NOMO-1 treated with DMSO at 0.1 percent for 48 hours (cell line): ENCODE measurements at regions not wholly inside any gene's neighbourhood (a gene's known extent, or its start where the extent isn't known, plus 50 kb on each side); places are given as distances from the start of the nearest gene placed in this dataset.
A peak's percentile ranks its signal among the peaks of the same experiment; 100 is the strongest.
"Not testable (repeated sequence)": the region's sequence is repeated elsewhere in the genome, so short reads cannot be mapped to it uniquely, and the experiment has no call there.

Source experiments
- DNase-seq: peaks from one replicate; lab custom pipeline; 2025; ENCODE audit not compliant: unreplicated experiment; lab: John Stamatoyannopoulos, UW

- DNase-seq = no peak
Observed at GRCh38 chr4:133377286-133377685, 228.2 kb downstream of the PCDH10 start.

GRCh38 chr4:133372699-133373098 is 223.6 kb downstream of the PCDH10 start:
- DNase-seq = no peak

- no peak for DNase-seq
Observed at GRCh38 chr4:133355633-133356032, 206.5 kb downstream of the PCDH10 start.

- DNase-seq = no peak
Observed at GRCh38 chr4:133347409-133347808, 198.3 kb downstream of the PCDH10 start.

- DNase-seq = no peak
Observed at GRCh38 chr4:133324491-133324890, 175.4 kb downstream of the PCDH10 start.

- no peak for DNase-seq
Observed at GRCh38 chr4:133323670-133324069, 174.6 kb downstream of the PCDH10 start.

GRCh38 chr4:133320576-133321170 is 171.6 kb downstream of the PCDH10 start:
- DNase-seq = peak; percentile 21

GRCh38 chr4:133316909-133317308 is 167.8 kb downstream of the PCDH10 start:
- no peak for DNase-seq

GRCh38 chr4:133314991-133315390 is 165.9 kb downstream of the PCDH10 start:
- DNase-seq = no peak

GRCh38 chr4:133287396-133287795 is 138.3 kb downstream of the PCDH10 start:
- DNase-seq = no peak

- no peak for DNase-seq
Observed at GRCh38 chr4:133278591-133278990, 129.5 kb downstream of the PCDH10 start.

- not testable (repeated sequence) for DNase-seq
Observed at GRCh38 chr4:133277940-133278339, 128.8 kb downstream of the PCDH10 start.

- no peak for DNase-seq
Observed at GRCh38 chr4:133275246-133275645, 126.2 kb downstream of the PCDH10 start.

- DNase-seq = no peak
Observed at GRCh38 chr4:133273401-133273800, 124.3 kb downstream of the PCDH10 start.

GRCh38 chr4:133270021-133270570 is 121.0 kb downstream of the PCDH10 start:
- DNase-seq = no peak

- no peak for DNase-seq
Observed at GRCh38 chr4:133268205-133268604, 119.1 kb downstream of the PCDH10 start.

GRCh38 chr4:133267506-133267905 is 118.4 kb downstream of the PCDH10 start:
- not testable (repeated sequence) for DNase-seq

GRCh38 chr4:133266966-133267365 is 117.9 kb downstream of the PCDH10 start:
- not testable (repeated sequence) for DNase-seq

GRCh38 chr4:133264251-133264650 is 115.2 kb downstream of the PCDH10 start:
- DNase-seq = not testable (repeated sequence)

- no peak for DNase-seq
Observed at GRCh38 chr4:133263104-133263503, 114.0 kb downstream of the PCDH10 start.

- no peak for DNase-seq
Observed at GRCh38 chr4:133247861-133248260, 98.8 kb downstream of the PCDH10 start.

- no peak for DNase-seq
Observed at GRCh38 chr4:133245226-133245625, 96.1 kb downstream of the PCDH10 start.
